Hepatocyte (in vitro differentiated cells): ENCODE measurements at regions not wholly inside any gene's neighbourhood (a gene's known extent, or its start where the extent isn't known, plus 50 kb on each side); places are given as distances from the start of the nearest gene placed in this dataset.

Experiments
- CTCF ChIP-seq: fragments of 200-600 bp; sonication (generic); IDR thresholded peaks from 2 replicates; pipeline ENCODE4 v1.5.1; 2016; ENCODE audit warnings: antibody characterized with exemption, mild to moderate bottlenecking; ENCODE audit not compliant: poor library complexity
- EZH2phosphoT487 ChIP-seq: fragments of 200-600 bp; sonication (generic); IDR thresholded peaks from one replicate; pipeline ENCODE4 v1.6.1; 2018; ENCODE audit warnings: antibody characterized with exemption, mild to moderate bottlenecking, low read depth, moderate library complexity; ENCODE audit not compliant: unreplicated experiment, severe bottlenecking

- TF ChIP-seq CTCF (no peak), EZH2phosphoT487 (no peak)
Observed at GRCh38 chr10:55233090-55233489, 432.1 kb upstream of the PCDH15 start.
